Right lobe of liver (tissue), 6 donors: ENCODE measurements at regions not wholly inside any gene's neighbourhood (a gene's known extent, or its start where the extent isn't known, plus 50 kb on each side); places are given as distances from the start of the nearest gene placed in this dataset.

Experiments
- ATAC-seq, 4 donors: fragments of 200-7000 bp; cut with Tn5 transposase; one replicate each; pipeline ENCODE4 v1.9.1; 2020; ENCODE audit warnings: mild to moderate bottlenecking in 4 of 4, moderate library complexity in 4 of 4
- DNase-seq, 3 donors: peaks; one replicate each; pipeline ENCODE4 v3.0.0-alpha.2; 2020
- H3K27ac ChIP-seq, 3 donors: fragments of 200-600 bp; one replicate each; pipeline ENCODE4 v1.8.0; 2022
- H3K27me3 ChIP-seq, 2 donors: fragments of 200-600 bp; one replicate each; pipeline ENCODE4 v1.8.0; 2022
- H3K36me3 ChIP-seq, 4 donors: fragments of 200-600 bp; sonication (generic) in 1 of 4; one replicate each; pipeline versions ENCODE4 v1.5.1 to v1.8.0; 2017 to 2022; ENCODE audit warnings: control low read depth in 1 of 4
- H3K4me1 ChIP-seq, 4 donors: fragments of 200-600 bp; sonication (generic) in 1 of 4; one replicate each; pipeline versions ENCODE4 v1.5.1 to v1.8.0; 2017 to 2022; ENCODE audit warnings: control low read depth in 1 of 4
- H3K4me3 ChIP-seq, 3 donors: fragments of 200-600 bp; one replicate each; pipeline ENCODE4 v1.8.0; 2022
- H3K9me3 ChIP-seq, 4 donors: fragments of 200-600 bp; sonication (generic) in 1 of 4; one replicate each; pipeline versions ENCODE4 v1.5.1 to v1.8.0; 2017 to 2022; ENCODE audit warnings: control low read depth in 1 of 4
- POLR2A ChIP-seq: fragments of 450-650 bp; IDR thresholded peaks from one replicate; pipeline ENCODE4 v1.6.1; 2017; ENCODE audit warnings: antibody characterized with exemption, mild to moderate bottlenecking
- WGBS: methylation state at CpG from one replicate; pipeline ENCODE4 v1.1.6; 2018; ENCODE audit warnings: low coverage, low lambda C conversion rate; ENCODE audit not compliant: insufficient coverage; ENCODE audit errors: missing lambda C conversion rate; 5-methylcytosine and 5-hydroxymethylcytosine counted together
- intact Hi-C, 2 donors: fragments of 100-400 bp; cut with DNase I; formaldehyde crosslinking; loops; one replicate each; pipeline versions ENCODE4 v1.11.2 to v1.14.1; 2022
- TF ChIP-seq, protein P1 (sequence below), 4 donors: fragments of 200-600 bp in 3 of 4; fragments of 450-650 bp in 1 of 4; IDR thresholded peaks; one replicate each; pipeline versions ENCODE4 v1.5.1 to v1.8.0; 2016 to 2022; ENCODE audit warnings: antibody characterized with exemption in 4 of 4, mild to moderate bottlenecking in 2 of 4
- donor health status: DM: no; HTN: yes; CAD: no.
- donor health status: DM: no; HTN: no; CAD: no.
- donor health status: DM: no; HTN: no; CAD: no.
- donor health status: DM: no; HTN: yes; CAD: no.
- donor health status: DM: no; HTN: yes; CAD: no.

GRCh38 chr5:26259081-26259480 is 779.3 kb downstream of the CDH9 start:
- intact Hi-C loops: no loop called here
- WGBS: 17% methylated on average over 1 of the region's 1 CpG
- H3K27me3 ChIP-seq: no peaks in the 10 kb centered on the region
- H3K36me3 ChIP-seq: no peaks in the 10 kb centered on the region
- H3K27ac ChIP-seq: no peak overlapping the region
- DNase-seq (no peak), ATAC-seq (no peak)
- H3K9me3 ChIP-seq: no peaks in the 10 kb centered on the region
- TF ChIP-seq, protein P1, sequence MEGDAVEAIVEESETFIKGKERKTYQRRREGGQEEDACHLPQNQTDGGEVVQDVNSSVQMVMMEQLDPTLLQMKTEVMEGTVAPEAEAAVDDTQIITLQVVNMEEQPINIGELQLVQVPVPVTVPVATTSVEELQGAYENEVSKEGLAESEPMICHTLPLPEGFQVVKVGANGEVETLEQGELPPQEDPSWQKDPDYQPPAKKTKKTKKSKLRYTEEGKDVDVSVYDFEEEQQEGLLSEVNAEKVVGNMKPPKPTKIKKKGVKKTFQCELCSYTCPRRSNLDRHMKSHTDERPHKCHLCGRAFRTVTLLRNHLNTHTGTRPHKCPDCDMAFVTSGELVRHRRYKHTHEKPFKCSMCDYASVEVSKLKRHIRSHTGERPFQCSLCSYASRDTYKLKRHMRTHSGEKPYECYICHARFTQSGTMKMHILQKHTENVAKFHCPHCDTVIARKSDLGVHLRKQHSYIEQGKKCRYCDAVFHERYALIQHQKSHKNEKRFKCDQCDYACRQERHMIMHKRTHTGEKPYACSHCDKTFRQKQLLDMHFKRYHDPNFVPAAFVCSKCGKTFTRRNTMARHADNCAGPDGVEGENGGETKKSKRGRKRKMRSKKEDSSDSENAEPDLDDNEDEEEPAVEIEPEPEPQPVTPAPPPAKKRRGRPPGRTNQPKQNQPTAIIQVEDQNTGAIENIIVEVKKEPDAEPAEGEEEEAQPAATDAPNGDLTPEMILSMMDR (IDR thresholded peaks at IDR 0.05): no peak
- TF ChIP-seq POLR2A: no peak
- no peaks in the 10 kb centered on the region for H3K4me1 ChIP-seq
- H3K4me3 ChIP-seq: no peak overlapping the region

- Histone ChIP-seq H3K36me3 (no peaks in the 10 kb centered on the region), H3K9me3 (no peaks in the 10 kb centered on the region), H3K27ac (no peak overlapping the region), H3K4me1 (no peaks in the 10 kb centered on the region), H3K27me3 (no peaks in the 10 kb centered on the region), H3K4me3 (no peak overlapping the region)
- intact Hi-C loops: no loop called here
- DNase-seq (no peak), ATAC-seq (no peak)
- TF ChIP-seq POLR2A: no peak
- TF ChIP-seq, protein P1 (IDR thresholded peaks at IDR 0.05): no peak
- WGBS: 65% methylated on average over 5 of the region's 5 CpGs
These were observed 793.1 kb downstream of the CDH9 start for GRCh38 chr5:26245321-26245720.

GRCh38 chr5:26239588-26239987 is 798.8 kb downstream of the CDH9 start:
- ATAC-seq: no peak
- WGBS: 60% methylated on average over 4 of the region's 4 CpGs

GRCh38 chr5:26237489-26237888 is 800.9 kb downstream of the CDH9 start:
- no peak for DNase-seq
- intact Hi-C loops: no loop called here

More at GRCh38 chr5:26239588-26239987, 798.8 kb downstream of the CDH9 start:
- no peaks in the 10 kb centered on the region for H3K36me3 ChIP-seq
- TF ChIP-seq, protein P1 (IDR thresholded peaks at IDR 0.05): no peak
- no peak for TF ChIP-seq POLR2A
- DNase-seq: no peak
- H3K9me3 ChIP-seq: no peaks in the 10 kb centered on the region
- no peaks in the 10 kb centered on the region for H3K27me3 ChIP-seq
- no peak overlapping the region for H3K27ac ChIP-seq
- no peaks in the 10 kb centered on the region for H3K4me1 ChIP-seq
- intact Hi-C loops: no loop called here
- no peak overlapping the region for H3K4me3 ChIP-seq

More at GRCh38 chr5:26237489-26237888, 800.9 kb downstream of the CDH9 start:
- Histone ChIP-seq H3K9me3 (no peaks in the 10 kb centered on the region), H3K4me3 (no peak overlapping the region), H3K36me3 (no peaks in the 10 kb centered on the region), H3K27me3 (no peaks in the 10 kb centered on the region), H3K4me1 (no peaks in the 10 kb centered on the region), H3K27ac (no peak overlapping the region)
- no peak for TF ChIP-seq POLR2A
- TF ChIP-seq, protein P1 (IDR thresholded peaks at IDR 0.05): no peak
- 84% methylated on average over 15 of the region's 18 CpGs for WGBS
- no peak for ATAC-seq
